ENCODE measurements at regions not wholly inside any gene's neighbourhood (a gene's known extent, or its start where the extent isn't known, plus 50 kb on each side); places are given as distances from the start of the nearest gene placed in this dataset.

DNA sequence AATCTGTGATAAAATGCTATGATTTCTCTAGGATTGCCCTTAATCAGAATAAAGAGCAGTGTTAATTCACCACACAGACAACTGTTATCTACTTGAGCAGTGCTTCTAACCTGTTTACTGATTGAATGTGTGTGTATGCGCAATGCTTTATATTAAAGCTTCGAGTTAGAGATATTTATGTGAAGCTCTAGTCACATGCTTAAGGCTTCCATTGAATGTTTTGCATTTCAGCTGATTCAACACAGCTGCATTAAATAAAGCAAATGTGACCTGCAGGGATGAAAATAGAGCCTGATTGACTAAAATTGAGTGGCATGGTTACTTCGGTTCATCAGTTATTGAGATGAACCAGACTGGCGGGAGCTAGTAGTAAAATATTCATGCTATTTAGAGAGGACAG is 395.3 kb downstream of the JRKL start:
- Histone ChIP-seq H3K9me3 (ENCODE audit: control insufficient read depth, low read depth, low read length) (no peaks in the 10 kb centered on the region), H3K4me3 (ENCODE audit: control insufficient read depth in 2 of 3, extremely low read depth in 1 of 3, insufficient read depth in 2 of 3, low read depth in 1 of 3, low read length in 3 of 3) (no peak overlapping the region), H3K4me1 (ENCODE audit: control insufficient read depth, extremely low read depth, insufficient read depth, low read length) (peaks cover 5% of the 10 kb centered on the region), H3K9me1 (ENCODE audit: control insufficient read depth, extremely low read depth, insufficient read depth, low read length) (no peaks in the 10 kb centered on the region), H4K20me1 (ENCODE audit: control insufficient read depth, extremely low read depth, insufficient read depth, low read length) (no peaks in the 10 kb centered on the region), H3K4me2 (ENCODE audit: control insufficient read depth, extremely low read depth, insufficient read depth, low read depth, low read length) (no peak overlapping the region), H3K79me2 (ENCODE audit: control insufficient read depth, insufficient read depth, low read length) (no peaks in the 10 kb centered on the region), H3K36me3 (ENCODE audit: control insufficient read depth in 2 of 2, extremely low read depth in 1 of 2, insufficient read depth in 2 of 2, low read length in 2 of 2) (no peaks in the 10 kb centered on the region), H3K27me3 (ENCODE audit: control insufficient read depth, extremely low read depth, insufficient read depth, low read length) (no peaks in the 10 kb centered on the region), H3K27ac (ENCODE audit: control insufficient read depth, insufficient read depth, low read length) (no peak overlapping the region), H2AFZ (ENCODE audit: control insufficient read depth, low read length) (no peak overlapping the region), H3K9ac (ENCODE audit: control insufficient read depth, extremely low read depth, insufficient read depth, low read length) (no peak overlapping the region)
- FAIRE-seq (no peak), DNase-seq (ENCODE audit: low read depth, low spot score) (no peak)
- dilution Hi-C loops (cut with MboI; ENCODE audit: extremely low pct_ligation_motif_present, low sequenced_read_pairs), result no loop called here
- TF ChIP-seq, protein P1, sequence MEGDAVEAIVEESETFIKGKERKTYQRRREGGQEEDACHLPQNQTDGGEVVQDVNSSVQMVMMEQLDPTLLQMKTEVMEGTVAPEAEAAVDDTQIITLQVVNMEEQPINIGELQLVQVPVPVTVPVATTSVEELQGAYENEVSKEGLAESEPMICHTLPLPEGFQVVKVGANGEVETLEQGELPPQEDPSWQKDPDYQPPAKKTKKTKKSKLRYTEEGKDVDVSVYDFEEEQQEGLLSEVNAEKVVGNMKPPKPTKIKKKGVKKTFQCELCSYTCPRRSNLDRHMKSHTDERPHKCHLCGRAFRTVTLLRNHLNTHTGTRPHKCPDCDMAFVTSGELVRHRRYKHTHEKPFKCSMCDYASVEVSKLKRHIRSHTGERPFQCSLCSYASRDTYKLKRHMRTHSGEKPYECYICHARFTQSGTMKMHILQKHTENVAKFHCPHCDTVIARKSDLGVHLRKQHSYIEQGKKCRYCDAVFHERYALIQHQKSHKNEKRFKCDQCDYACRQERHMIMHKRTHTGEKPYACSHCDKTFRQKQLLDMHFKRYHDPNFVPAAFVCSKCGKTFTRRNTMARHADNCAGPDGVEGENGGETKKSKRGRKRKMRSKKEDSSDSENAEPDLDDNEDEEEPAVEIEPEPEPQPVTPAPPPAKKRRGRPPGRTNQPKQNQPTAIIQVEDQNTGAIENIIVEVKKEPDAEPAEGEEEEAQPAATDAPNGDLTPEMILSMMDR (optimal IDR thresholded peaks at IDR 0.05 in 1 of 3, IDR thresholded peaks at IDR 0.05 in 1 of 3, conservative IDR thresholded peaks at IDR 0.05 in 1 of 3; ENCODE audit: extremely low read depth in 1 of 3, insufficient read depth in 2 of 3, low read length in 3 of 3), result no peak
- no peak for TF ChIP-seq EZH2 (IDR thresholded peaks at IDR 0.05; ENCODE audit: low read length)

DNA sequence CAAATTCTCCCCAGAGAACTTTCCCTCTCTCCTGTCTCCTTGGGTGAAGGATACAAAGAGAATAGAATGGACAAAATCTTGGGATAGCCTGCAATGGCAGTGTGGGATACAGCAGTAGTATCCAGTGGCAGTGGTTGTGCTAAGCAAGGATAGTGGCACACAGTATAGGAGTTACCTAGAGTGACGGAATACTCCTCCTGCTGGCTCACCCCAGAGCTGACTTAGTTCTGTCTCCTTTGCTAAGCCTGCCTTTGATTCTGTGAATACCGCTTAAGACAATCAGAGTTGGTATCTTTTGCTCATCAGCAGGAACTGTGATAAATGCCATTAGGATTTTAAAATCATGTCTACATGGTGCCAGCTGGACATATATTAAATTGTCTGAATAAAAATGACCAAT is 404.3 kb downstream of the JRKL start:
- no peak for DNase-seq (ENCODE audit: low read depth, low spot score)
- TF ChIP-seq, protein P1 (optimal IDR thresholded peaks at IDR 0.05 in 1 of 3, IDR thresholded peaks at IDR 0.05 in 1 of 3, conservative IDR thresholded peaks at IDR 0.05 in 1 of 3; ENCODE audit: extremely low read depth in 1 of 3, insufficient read depth in 2 of 3, low read length in 3 of 3), result peak in 2 of 3 experiments; percentile 33 to 46
- TF ChIP-seq EZH2 (IDR thresholded peaks at IDR 0.05; ENCODE audit: low read length), result no peak
- H3K79me2 ChIP-seq (ENCODE audit: control insufficient read depth, insufficient read depth, low read length), result no peaks in the 10 kb centered on the region

More for the DNA sequence above, 404.3 kb downstream of the JRKL start:
- H3K9me1 ChIP-seq (ENCODE audit: control insufficient read depth, extremely low read depth, insufficient read depth, low read length), result no peaks in the 10 kb centered on the region
- H4K20me1 ChIP-seq (ENCODE audit: control insufficient read depth, extremely low read depth, insufficient read depth, low read length), result no peaks in the 10 kb centered on the region
- H3K4me3 ChIP-seq (ENCODE audit: control insufficient read depth in 2 of 3, extremely low read depth in 1 of 3, insufficient read depth in 2 of 3, low read depth in 1 of 3, low read length in 3 of 3), result no peak overlapping the region
- no peak overlapping the region for H2AFZ ChIP-seq (ENCODE audit: control insufficient read depth, low read length)
- H3K27ac ChIP-seq (ENCODE audit: control insufficient read depth, insufficient read depth, low read length), result no peak overlapping the region
- dilution Hi-C loops (cut with MboI; ENCODE audit: extremely low pct_ligation_motif_present, low sequenced_read_pairs), result no loop called here
- no peak for FAIRE-seq
- no peak overlapping the region for H3K4me2 ChIP-seq (ENCODE audit: control insufficient read depth, extremely low read depth, insufficient read depth, low read depth, low read length)
- no peaks in the 10 kb centered on the region for H3K36me3 ChIP-seq (ENCODE audit: control insufficient read depth in 2 of 2, extremely low read depth in 1 of 2, insufficient read depth in 2 of 2, low read length in 2 of 2)
- no peaks in the 10 kb centered on the region for H3K4me1 ChIP-seq (ENCODE audit: control insufficient read depth, extremely low read depth, insufficient read depth, low read length)
- H3K9me3 ChIP-seq (ENCODE audit: control insufficient read depth, low read depth, low read length), result no peaks in the 10 kb centered on the region
- no peaks in the 10 kb centered on the region for H3K27me3 ChIP-seq (ENCODE audit: control insufficient read depth, extremely low read depth, insufficient read depth, low read length)
- H3K9ac ChIP-seq (ENCODE audit: control insufficient read depth, extremely low read depth, insufficient read depth, low read length), result no peak overlapping the region
